ENCODE measurements at regions not wholly inside any gene's neighbourhood (a gene's known extent, or its start where the extent isn't known, plus 50 kb on each side); places are given as distances from the start of the nearest gene placed in this dataset.

- TF ChIP-seq CTCF (IDR thresholded peaks at IDR 0.05 in 4 of 5, conservative IDR thresholded peaks at IDR 0.05 in 1 of 5), result no peak
- TF ChIP-seq POLR2A (IDR thresholded peaks at IDR 0.05), result no peak
These were observed 105.7 kb downstream of the ACAA2 start for GRCh38 chr18:49707599-49707998.
